Renal pelvis (tissue), 1 donor: ENCODE measurements at regions not wholly inside any gene's neighbourhood (a gene's known extent, or its start where the extent isn't known, plus 50 kb on each side); places are given as distances from the start of the nearest gene placed in this dataset.
A peak's percentile ranks its signal among the peaks of the same experiment; 100 is the strongest.

Experiments
- DNase-seq: peaks from one replicate; pipeline ENCODE4 v3.0.0-alpha.2; 2013

- no peak for DNase-seq
Observed at GRCh38 chr9:86695910-86696424, 251.3 kb downstream of the GAS1 start.

- DNase-seq, result no peak
Observed at GRCh38 chr9:86690034-86690433, 257.3 kb downstream of the GAS1 start.

GRCh38 chr9:86687788-86688187 is 259.5 kb downstream of the GAS1 start:
- DNase-seq, result no peak

- DNase-seq, result no peak
Observed at GRCh38 chr9:86685556-86685955, 261.8 kb downstream of the GAS1 start.

GRCh38 chr9:86684148-86684547 is 263.2 kb downstream of the GAS1 start:
- DNase-seq, result no peak

- DNase-seq, result no peak
Observed at GRCh38 chr9:86682240-86682639, 265.1 kb downstream of the GAS1 start.

GRCh38 chr9:86679909-86680308 is 267.4 kb downstream of the GAS1 start:
- no peak for DNase-seq

GRCh38 chr9:86676396-86676795 is 270.9 kb downstream of the GAS1 start:
- no peak for DNase-seq

GRCh38 chr9:86675805-86676204 is 271.5 kb downstream of the GAS1 start:
- no peak for DNase-seq

GRCh38 chr9:86674487-86674886 is 272.8 kb downstream of the GAS1 start:
- DNase-seq, result no peak

- DNase-seq, result peak; percentile 33
Observed at GRCh38 chr9:86672966-86673365, 274.3 kb downstream of the GAS1 start.

- peak; percentile 26 for DNase-seq
Observed at GRCh38 chr9:86672301-86672700, 275.0 kb downstream of the GAS1 start.

- DNase-seq, result no peak
Observed at GRCh38 chr9:86671018-86671417, 276.3 kb downstream of the GAS1 start.

GRCh38 chr9:86670536-86670935 is 276.8 kb downstream of the GAS1 start:
- no peak for DNase-seq

- DNase-seq, result no peak
Observed at GRCh38 chr9:86670076-86670475, 277.2 kb downstream of the GAS1 start.

- no peak for DNase-seq
Observed at GRCh38 chr9:86669422-86669821, 277.9 kb downstream of the GAS1 start.

GRCh38 chr9:86668488-86668887 is 278.8 kb downstream of the GAS1 start:
- DNase-seq, result no peak

GRCh38 chr9:86667307-86667706 is 280.0 kb downstream of the GAS1 start:
- DNase-seq, result no peak

- DNase-seq, result no peak
Observed at GRCh38 chr9:86665416-86665815, 281.9 kb downstream of the GAS1 start.

- no peak for DNase-seq
Observed at GRCh38 chr9:86664603-86665002, 282.7 kb downstream of the GAS1 start.

GRCh38 chr9:86663905-86664304 is 283.4 kb downstream of the GAS1 start:
- DNase-seq, result no peak

- no peak for DNase-seq
Observed at GRCh38 chr9:86662890-86663468, 284.3 kb downstream of the GAS1 start.

- no peak for DNase-seq
Observed at GRCh38 chr9:86660146-86660943, 287.0 kb downstream of the GAS1 start.
